ENCODE measurements at regions not wholly inside any gene's neighbourhood (a gene's known extent, or its start where the extent isn't known, plus 50 kb on each side); places are given as distances from the start of the nearest gene placed in this dataset.

- TF ChIP-seq GATA2 (IDR thresholded peaks at IDR 0.05; ENCODE audit: low read depth, low read length) (no peak), GATA3 (IDR thresholded peaks at IDR 0.05; ENCODE audit: low read depth, low read length) (no peak)
Measured at GRCh38 chr9:78893774-78894401, 597.0 kb downstream of the PSAT1 start.

All from SH-SY5Y (cell line).